Prostate gland (tissue), 2 donors: ENCODE measurements at regions not wholly inside any gene's neighbourhood (a gene's known extent, or its start where the extent isn't known, plus 50 kb on each side); places are given as distances from the start of the nearest gene placed in this dataset.

Experiments used
- CTCF ChIP-seq, 4 experiments: fragments of 200-600 bp in 2 of 4; fragments of 450-650 bp in 2 of 4; sonication (generic) in 2 of 4; IDR thresholded peaks; 1 replicate in 3 of 4; 2 replicates in 1 of 4; pipeline ENCODE4 v1.5.1; 2016 to 2019; ENCODE audit warnings: antibody characterized with exemption in 4 of 4, mild to moderate bottlenecking in 2 of 4, moderate library complexity in 2 of 4
- POLR2A ChIP-seq: fragments of 450-650 bp; IDR thresholded peaks from one replicate; pipeline ENCODE4 v1.6.1; 2016; ENCODE audit warnings: antibody characterized with exemption, mild to moderate bottlenecking
- POLR2AphosphoS5 ChIP-seq: sonication (generic); formaldehyde crosslinking; IDR thresholded peaks from one replicate; pipeline ENCODE4 v1.6.1; 2017; ENCODE audit warnings: antibody characterized with exemption

DNA sequence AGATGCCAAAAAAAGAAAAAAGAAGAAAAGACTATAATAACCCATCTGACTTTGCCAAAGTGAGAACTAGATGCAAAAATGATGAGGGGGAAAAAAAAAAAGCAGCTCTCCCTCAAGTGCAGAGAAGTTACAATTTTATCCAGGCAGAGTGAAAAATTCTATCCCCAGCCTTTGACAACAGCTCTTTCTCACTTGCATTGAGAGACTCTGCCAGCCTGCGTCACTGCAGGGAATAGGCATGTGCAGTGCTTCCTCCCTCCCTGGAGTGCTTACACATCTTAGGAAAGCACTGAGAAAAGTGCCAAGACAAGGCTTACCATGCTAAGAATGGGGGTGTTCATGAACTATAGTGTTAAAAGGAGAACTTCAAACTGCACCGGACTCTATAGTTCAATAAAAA lies 418.6 kb upstream of the TYRP1 start:
- TF ChIP-seq POLR2AphosphoS5 (no peak), CTCF (IDR thresholded peaks at IDR 0.05) (no peak), POLR2A (no peak)
